ENCODE measurements at regions not wholly inside any gene's neighbourhood (a gene's known extent, or its start where the extent isn't known, plus 50 kb on each side); places are given as distances from the start of the nearest gene placed in this dataset.

- TF ChIP-seq CTCF (IDR thresholded peaks at IDR 0.05) (no peak), EP300 (IDR thresholded peaks at IDR 0.05) (no peak), POLR2A (IDR thresholded peaks at IDR 0.05) (no peak)
- no peaks in the 10 kb centered on the region for H3K27me3 ChIP-seq
- no peaks in the 10 kb centered on the region for H3K4me1 ChIP-seq (ENCODE audit: insufficient read depth)
- no peaks in the 10 kb centered on the region for H3K9me3 ChIP-seq
- H3K36me3 ChIP-seq = no peaks in the 10 kb centered on the region
- intact Hi-C loops (cut with DNase I) = loop anchor here in 1 of 4 donors (2.0 kb wide), 1 partner anchor 16 kb away; no protein-coding TSS in a partner anchor
- no peak for DNase-seq
- no peak overlapping the region for H3K27ac ChIP-seq
- no peak overlapping the region for H3K4me3 ChIP-seq
- 87 to 91% (median 90%) methylated on average over 2 of the region's 2 CpGs for WGBS, 3 donors
Measured at GRCh38 chr13:74274916-74275315, 140.7 kb upstream of the KLF12 start.

- Histone ChIP-seq H3K4me3 (no peak overlapping the region), H3K27me3 (no peaks in the 10 kb centered on the region), H3K36me3 (no peaks in the 10 kb centered on the region), H3K9me3 (no peaks in the 10 kb centered on the region), H3K4me1 (ENCODE audit: insufficient read depth) (no peaks in the 10 kb centered on the region), H3K27ac (no peak overlapping the region)
- intact Hi-C loops (cut with DNase I) = no loop called here
- TF ChIP-seq CTCF (IDR thresholded peaks at IDR 0.05) (no peak), EP300 (IDR thresholded peaks at IDR 0.05) (no peak), POLR2A (IDR thresholded peaks at IDR 0.05) (no peak)
- no peak for DNase-seq
- WGBS, 3 donors = 69 to 93% (median 88%) methylated on average over 1 of the region's 1 CpG
Measured at GRCh38 chr13:74273581-74273980, 139.4 kb upstream of the KLF12 start.

- no peaks in the 10 kb centered on the region for H3K4me1 ChIP-seq (ENCODE audit: insufficient read depth)
- DNase-seq = no peak
- H3K27ac ChIP-seq = no peak overlapping the region
- H3K9me3 ChIP-seq = no peaks in the 10 kb centered on the region
- intact Hi-C loops (cut with DNase I) = no loop called here
- no peak for TF ChIP-seq EP300 (IDR thresholded peaks at IDR 0.05)
- no peak for TF ChIP-seq CTCF (IDR thresholded peaks at IDR 0.05)
- TF ChIP-seq POLR2A (IDR thresholded peaks at IDR 0.05) = no peak
- no peaks in the 10 kb centered on the region for H3K36me3 ChIP-seq
- no peak overlapping the region for H3K4me3 ChIP-seq
- H3K27me3 ChIP-seq = no peaks in the 10 kb centered on the region
- 27 to 42% (median 31%) methylated on average over 1 of the region's 1 CpG for WGBS, 3 donors
Measured at GRCh38 chr13:74272826-74273225, 138.6 kb upstream of the KLF12 start.

- no peak overlapping the region for H3K4me3 ChIP-seq
- TF ChIP-seq EP300 (IDR thresholded peaks at IDR 0.05) (no peak), CTCF (IDR thresholded peaks at IDR 0.05) (no peak), POLR2A (IDR thresholded peaks at IDR 0.05) (no peak)
- no peaks in the 10 kb centered on the region for H3K27me3 ChIP-seq
- DNase-seq = no peak
- whole genome bisulfite sequencing, 3 donors = 0 to 41% (median 37%) methylated on average over 1 of the region's 1 CpG
- no peaks in the 10 kb centered on the region for H3K36me3 ChIP-seq
- no peak overlapping the region for H3K27ac ChIP-seq
- H3K4me1 ChIP-seq (ENCODE audit: insufficient read depth) = no peaks in the 10 kb centered on the region
- no peaks in the 10 kb centered on the region for H3K9me3 ChIP-seq
- intact Hi-C loops (cut with DNase I) = no loop called here
Measured at GRCh38 chr13:74270018-74270417, 135.8 kb upstream of the KLF12 start.

GRCh38 chr13:74266861-74267260, 132.7 kb upstream of the KLF12 start:
- no peak for DNase-seq
- intact Hi-C loops (cut with DNase I) = no loop called here
- no peaks in the 10 kb centered on the region for H3K9me3 ChIP-seq
- TF ChIP-seq CTCF (IDR thresholded peaks at IDR 0.05) (no peak), EP300 (IDR thresholded peaks at IDR 0.05) (no peak), POLR2A (IDR thresholded peaks at IDR 0.05) (no peak)
- no peak overlapping the region for H3K27ac ChIP-seq
- no peaks in the 10 kb centered on the region for H3K4me1 ChIP-seq (ENCODE audit: insufficient read depth)
- H3K36me3 ChIP-seq = no peaks in the 10 kb centered on the region
- WGBS, 3 donors = 86 to 100% (median 96%) methylated on average over 1 of the region's 1 CpG
- no peaks in the 10 kb centered on the region for H3K27me3 ChIP-seq
- H3K4me3 ChIP-seq = no peak overlapping the region

All from ovary (tissue), 7 donors.